Choroid plexus epithelial cell (primary cell): ENCODE measurements at regions not wholly inside any gene's neighbourhood (a gene's known extent, or its start where the extent isn't known, plus 50 kb on each side); places are given as distances from the start of the nearest gene placed in this dataset.

ENCODE experiments used
- DNase-seq: peaks from one replicate; pipeline ENCODE4 v3.0.0-alpha.2; 2010; ENCODE audit warnings: low read depth
- H3K4me3 ChIP-seq: 2 replicates; pipeline ENCODE4 v1.5.1; 2011; ENCODE audit warnings: low read depth, mild to moderate bottlenecking, control low read depth, low read length, moderate library complexity
- TF ChIP-seq, protein P1 (sequence below): conservative IDR thresholded peaks from 2 replicates; pipeline ENCODE4 v1.5.1; 2011; ENCODE audit warnings: low read depth, mild to moderate bottlenecking, control low read depth, inconsistent platforms, low read length, moderate library complexity

DNA sequence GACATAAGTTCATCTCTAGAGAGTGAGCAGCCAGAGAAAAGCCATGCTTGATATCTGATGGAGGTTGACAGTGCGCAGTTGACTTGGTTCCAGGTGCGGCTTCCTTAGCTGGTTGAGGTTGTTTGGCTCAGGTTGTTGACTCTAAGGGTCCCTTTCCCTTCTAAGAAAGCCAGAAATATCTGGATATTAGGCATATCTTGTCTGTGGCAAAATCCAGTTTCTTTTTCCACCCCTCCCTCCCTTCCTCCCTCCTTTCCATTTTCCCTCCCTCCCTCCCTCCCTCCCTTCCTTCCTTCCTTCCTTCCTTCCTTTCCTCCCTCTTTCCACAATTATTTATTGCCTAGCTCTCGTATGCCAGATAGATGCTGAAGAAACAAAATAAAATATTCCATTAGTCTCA, 82.6 kb upstream of the TNP1 start:
- DNase-seq: no peak
- TF ChIP-seq, protein P1, sequence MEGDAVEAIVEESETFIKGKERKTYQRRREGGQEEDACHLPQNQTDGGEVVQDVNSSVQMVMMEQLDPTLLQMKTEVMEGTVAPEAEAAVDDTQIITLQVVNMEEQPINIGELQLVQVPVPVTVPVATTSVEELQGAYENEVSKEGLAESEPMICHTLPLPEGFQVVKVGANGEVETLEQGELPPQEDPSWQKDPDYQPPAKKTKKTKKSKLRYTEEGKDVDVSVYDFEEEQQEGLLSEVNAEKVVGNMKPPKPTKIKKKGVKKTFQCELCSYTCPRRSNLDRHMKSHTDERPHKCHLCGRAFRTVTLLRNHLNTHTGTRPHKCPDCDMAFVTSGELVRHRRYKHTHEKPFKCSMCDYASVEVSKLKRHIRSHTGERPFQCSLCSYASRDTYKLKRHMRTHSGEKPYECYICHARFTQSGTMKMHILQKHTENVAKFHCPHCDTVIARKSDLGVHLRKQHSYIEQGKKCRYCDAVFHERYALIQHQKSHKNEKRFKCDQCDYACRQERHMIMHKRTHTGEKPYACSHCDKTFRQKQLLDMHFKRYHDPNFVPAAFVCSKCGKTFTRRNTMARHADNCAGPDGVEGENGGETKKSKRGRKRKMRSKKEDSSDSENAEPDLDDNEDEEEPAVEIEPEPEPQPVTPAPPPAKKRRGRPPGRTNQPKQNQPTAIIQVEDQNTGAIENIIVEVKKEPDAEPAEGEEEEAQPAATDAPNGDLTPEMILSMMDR: no peak
- H3K4me3 ChIP-seq: no peak overlapping the region

DNA sequence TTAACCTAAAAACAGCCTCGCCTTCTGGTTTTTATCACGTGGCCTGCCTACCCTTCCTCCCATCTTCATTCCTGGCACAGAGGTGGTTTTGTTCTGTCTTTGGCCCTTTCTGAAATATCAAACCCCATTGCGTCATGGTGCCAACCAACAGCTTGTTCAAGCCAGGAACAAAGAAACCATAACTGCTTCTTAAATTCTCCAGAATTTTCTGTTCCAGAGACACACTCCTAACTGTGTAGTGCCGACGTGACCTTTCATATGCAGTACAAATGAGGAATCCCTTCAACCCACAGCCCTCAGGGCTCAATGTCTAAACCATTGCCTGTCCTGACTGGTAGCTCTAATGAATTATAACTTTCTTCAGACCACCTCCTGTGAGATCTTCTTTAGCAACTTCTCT, 82.2 kb upstream of the TNP1 start:
- DNase-seq: no peak
- no peak overlapping the region for H3K4me3 ChIP-seq
- TF ChIP-seq, protein P1: no peak

DNA sequence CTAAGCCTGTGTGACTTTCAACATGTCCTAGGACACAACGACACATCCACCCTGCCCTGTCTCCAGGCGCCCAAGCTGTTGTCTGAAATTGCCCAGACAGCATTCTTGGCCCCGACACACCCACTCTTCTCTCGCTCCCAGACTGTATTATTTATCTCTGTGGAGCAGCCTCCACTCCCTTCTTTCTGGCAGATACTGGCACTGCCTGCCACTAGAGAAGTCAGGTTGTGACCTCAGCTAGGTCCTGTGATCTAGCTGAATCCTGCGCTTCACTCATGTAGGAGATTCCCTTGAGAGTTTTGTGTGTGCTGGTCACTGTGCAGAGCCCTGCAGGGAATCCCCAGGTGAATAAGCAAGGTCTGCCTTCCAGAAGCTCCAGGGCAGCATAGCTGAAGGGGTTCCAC, 77.1 kb upstream of the TNP1 start:
- TF ChIP-seq, protein P1: no peak
- no peak overlapping the region for H3K4me3 ChIP-seq
- DNase-seq: no peak

DNA sequence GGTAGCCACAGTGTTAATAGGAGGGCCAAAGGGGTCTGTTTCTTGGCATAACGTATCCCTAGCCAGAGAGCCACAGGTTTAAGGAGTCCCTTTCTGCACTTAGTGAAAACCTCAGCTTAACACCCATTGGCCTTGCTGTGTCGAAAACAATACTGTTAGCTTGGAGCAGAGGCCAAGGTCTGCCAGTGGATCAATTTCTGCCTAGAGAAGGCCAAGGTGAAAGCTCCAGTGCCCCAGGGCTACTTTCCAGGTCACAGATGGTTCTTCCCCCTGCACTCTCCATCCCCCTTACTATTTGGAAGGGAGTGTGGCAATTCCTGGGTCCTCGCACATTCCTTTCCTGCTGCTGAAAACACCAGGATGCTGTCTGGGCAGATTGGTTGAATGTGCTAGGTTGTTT, 74.8 kb upstream of the TNP1 start:
- DNase-seq: no peak
- TF ChIP-seq, protein P1: no peak
- H3K4me3 ChIP-seq: no peak overlapping the region

DNA sequence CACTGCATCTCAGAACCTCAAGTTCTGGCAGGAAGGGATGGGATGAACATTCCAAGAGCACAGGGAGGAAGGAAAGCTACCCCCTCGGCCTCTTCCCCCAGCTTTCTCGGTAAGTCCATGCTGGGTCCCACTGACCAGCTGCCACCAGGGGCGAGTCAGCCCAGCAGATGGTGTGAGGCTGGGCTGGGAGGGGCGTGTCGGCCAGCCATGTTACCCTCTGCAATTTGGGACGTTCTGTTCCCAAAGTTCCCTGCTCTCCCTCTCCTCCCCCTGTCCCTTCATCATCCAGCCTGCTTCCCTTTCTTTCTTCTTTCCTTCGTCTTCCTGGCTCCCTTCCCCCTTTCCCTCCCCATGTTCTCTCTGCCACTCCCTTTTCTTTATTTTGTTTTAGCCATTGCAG, 74.3 kb upstream of the TNP1 start:
- no peak for DNase-seq
- no peak overlapping the region for H3K4me3 ChIP-seq
- TF ChIP-seq, protein P1: no peak

DNA sequence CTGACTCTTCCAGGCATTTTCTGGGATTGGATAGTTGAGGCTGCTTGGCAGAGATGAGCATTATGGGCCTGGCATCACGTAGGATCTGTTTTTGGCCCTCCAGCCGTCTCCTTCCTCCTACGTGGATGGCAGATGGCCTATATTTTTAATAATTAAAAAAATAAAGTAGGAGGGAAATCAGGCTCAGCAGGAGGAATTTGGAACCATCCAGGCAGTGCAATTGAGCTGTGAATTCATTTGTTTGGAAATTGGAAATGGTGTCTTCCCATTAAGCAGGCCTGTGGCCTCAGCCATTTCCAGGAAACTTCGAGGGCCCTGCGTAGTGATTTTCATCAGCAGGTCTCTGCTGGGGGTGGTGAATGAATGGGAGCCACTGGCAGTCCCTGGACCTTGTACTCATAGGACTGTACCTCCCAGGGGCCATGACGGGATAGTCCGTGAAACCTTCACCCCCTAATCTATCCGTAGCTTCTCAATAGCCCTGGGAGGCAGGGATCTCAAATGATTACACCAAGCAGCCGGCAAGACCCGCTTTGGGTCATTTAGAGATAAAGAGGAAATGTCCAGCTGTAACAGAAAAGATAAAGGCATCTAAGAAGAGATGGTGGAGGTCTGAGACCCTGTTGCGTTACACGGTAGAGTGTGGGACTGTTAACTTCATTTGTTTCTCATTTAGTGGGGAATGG, 73.1 kb upstream of the TNP1 start:
- TF ChIP-seq, protein P1: no peak
- no peak overlapping the region for H3K4me3 ChIP-seq
- DNase-seq: no peak

DNA sequence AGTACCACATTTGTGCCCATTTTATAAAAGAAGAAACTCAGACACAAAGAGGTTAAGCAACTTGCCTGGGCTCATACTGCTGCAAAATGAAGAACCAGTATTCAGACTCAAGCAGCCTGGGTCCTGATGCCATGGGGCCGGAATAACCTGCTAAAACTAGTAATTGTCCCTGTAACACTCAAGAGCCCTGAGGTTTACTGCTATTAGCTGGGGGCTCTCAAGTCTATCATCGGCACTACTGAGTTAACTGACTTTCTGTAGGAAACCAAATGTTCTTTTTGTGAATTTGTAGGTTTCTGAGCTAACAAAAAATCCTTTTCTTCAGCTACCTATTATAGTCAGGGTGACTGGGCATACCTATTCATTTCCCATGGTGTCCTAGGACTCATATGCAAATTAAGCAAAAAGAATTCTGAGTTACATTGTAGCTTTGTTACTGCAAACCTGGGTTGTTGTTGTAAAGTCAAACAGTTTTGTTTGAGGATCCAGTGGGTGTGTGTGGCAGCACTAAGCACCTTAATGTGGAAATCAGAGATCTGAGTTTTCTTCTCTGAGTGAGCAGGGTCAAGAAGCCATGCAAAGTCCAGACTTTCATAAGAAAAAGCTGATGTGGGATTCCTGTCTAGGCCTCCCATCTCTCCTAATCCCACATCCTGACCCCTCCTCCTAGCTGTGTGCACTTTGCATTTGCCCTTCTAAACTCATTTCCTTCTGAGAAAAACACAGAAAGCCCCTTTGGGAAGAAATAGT, 72.4 kb upstream of the TNP1 start:
- H3K4me3 ChIP-seq: no peak overlapping the region
- DNase-seq: no peak
- TF ChIP-seq, protein P1: no peak
